ENCODE measurements at regions not wholly inside any gene's neighbourhood (a gene's known extent, or its start where the extent isn't known, plus 50 kb on each side); places are given as distances from the start of the nearest gene placed in this dataset.

- Histone ChIP-seq H3K4me1 (no peaks in the 10 kb centered on the region), H4K20me1 (no peaks in the 10 kb centered on the region), H3K27me3 (peaks cover 22 to 68% (median 59%) of the 10 kb centered on the region in 11 experiments), H3K9ac (no peak overlapping the region), H3K27ac (no peak overlapping the region), H3K4me3 (no peak overlapping the region), H3K9me3 (replicated peaks in 1 of 11) (peaks cover 0 to 17% (median 14%) of the 10 kb centered on the region in 11 experiments; a peak in 16 of 22 replicates), H3K4me2 (no peak overlapping the region), H3K36me3 (no peaks in the 10 kb centered on the region)
- no peak for TF ChIP-seq Cebpa-rat (IDR thresholded peaks at IDR 0.05)
These were observed 296.2 kb upstream of the AMOT start for GRCh38 chrX:113136836-113137235.

GRCh38 chrX:113133316-113133715 is 292.7 kb upstream of the AMOT start:
- no peak for TF ChIP-seq Cebpa-rat (IDR thresholded peaks at IDR 0.05)
- Histone ChIP-seq H3K4me1 (no peaks in the 10 kb centered on the region), H4K20me1 (no peaks in the 10 kb centered on the region), H3K27ac (no peak overlapping the region), H3K4me2 (no peak overlapping the region), H3K36me3 (no peaks in the 10 kb centered on the region), H3K9me3 (replicated peaks in 1 of 11) (peaks cover 0 to 6% (median 2%) of the 10 kb centered on the region in 11 experiments; a peak in 13 of 22 replicates), H3K4me3 (no peak overlapping the region), H3K9ac (no peak overlapping the region), H3K27me3 (peaks cover 34 to 92% (median 82%) of the 10 kb centered on the region in 11 experiments)

DNA sequence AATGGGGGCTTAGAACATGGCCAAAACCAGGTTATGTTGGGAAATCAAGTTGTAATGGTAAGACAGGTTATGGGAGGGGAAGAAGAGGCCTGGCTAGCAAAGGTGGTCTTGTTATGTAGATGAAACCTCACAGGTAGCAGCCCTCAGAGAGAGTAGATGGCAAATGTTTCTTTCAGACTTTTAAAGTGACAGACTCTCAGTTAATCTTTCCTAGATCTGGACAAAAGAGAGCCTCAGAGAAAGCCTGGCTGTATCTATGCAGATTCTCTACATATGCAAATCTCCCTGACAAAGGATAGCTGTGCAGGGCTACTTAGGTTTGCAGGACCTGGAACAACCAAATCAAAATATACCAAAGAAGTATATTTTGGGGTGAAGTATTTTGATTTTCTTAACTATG is 284.1 kb upstream of the AMOT start:
- H4K20me1 ChIP-seq = no peaks in the 10 kb centered on the region
- no peaks in the 10 kb centered on the region for H3K4me1 ChIP-seq
- H3K4me3 ChIP-seq = no peak overlapping the region
- H3K9me3 ChIP-seq (replicated peaks in 1 of 11) = peaks cover 0 to 20% (median 5%) of the 10 kb centered on the region in 11 experiments; a peak in 15 of 22 replicates
- no peak for TF ChIP-seq Cebpa-rat (IDR thresholded peaks at IDR 0.05)
- H3K27ac ChIP-seq = no peak overlapping the region
- H3K9ac ChIP-seq = no peak overlapping the region
- peaks cover 35 to 90% (median 75%) of the 10 kb centered on the region in 11 experiments for H3K27me3 ChIP-seq
- H3K4me2 ChIP-seq = no peak overlapping the region
- no peaks in the 10 kb centered on the region for H3K36me3 ChIP-seq

DNA sequence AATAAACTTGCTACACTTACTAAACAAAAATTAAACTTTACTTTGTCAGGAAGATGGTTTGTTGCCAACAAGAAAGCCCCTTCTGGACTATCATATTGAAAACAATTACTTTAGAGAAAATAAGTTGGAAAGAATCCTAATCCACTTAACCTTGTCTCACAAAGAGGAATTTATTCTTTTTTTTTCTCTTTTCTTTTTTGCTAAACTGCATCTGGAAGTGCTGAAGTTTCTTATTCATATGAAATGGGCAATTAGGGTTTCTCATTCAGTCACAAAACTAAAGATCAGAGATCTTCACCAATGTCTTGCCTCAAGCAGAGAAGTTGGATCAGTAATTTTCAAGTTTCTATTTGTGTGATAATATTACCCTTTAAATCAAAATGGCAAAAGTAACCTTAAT is 234.9 kb upstream of the AMOT start:
- no peaks in the 10 kb centered on the region for H3K9me3 ChIP-seq (replicated peaks in 1 of 11)
- no peak overlapping the region for H3K4me3 ChIP-seq
- H4K20me1 ChIP-seq = peaks cover 0 to 8% (median 0%) of the 10 kb centered on the region in 11 experiments; a peak in 2 of 22 replicates
- no peak overlapping the region for H3K9ac ChIP-seq
- no peak for TF ChIP-seq Cebpa-rat (IDR thresholded peaks at IDR 0.05)
- no peak overlapping the region for H3K4me2 ChIP-seq
- H3K27me3 ChIP-seq = peaks cover 44 to 94% (median 74%) of the 10 kb centered on the region in 11 experiments; a peak in 21 of 22 replicates
- no peaks in the 10 kb centered on the region for H3K4me1 ChIP-seq
- H3K27ac ChIP-seq = no peak overlapping the region
- no peaks in the 10 kb centered on the region for H3K36me3 ChIP-seq

- no peak overlapping the region for H3K4me2 ChIP-seq
These were observed 219.1 kb upstream of the AMOT start for GRCh38 chrX:113059714-113060113.

GRCh38 chrX:113058634-113059033 is 218.0 kb upstream of the AMOT start:
- Histone ChIP-seq H3K4me2 (no peak overlapping the region), H4K20me1 (no peaks in the 10 kb centered on the region), H3K27ac (no peak overlapping the region), H3K36me3 (no peaks in the 10 kb centered on the region), H3K9me3 (replicated peaks in 1 of 11) (peaks cover 6 to 17% (median 10%) of the 10 kb centered on the region in 11 experiments), H3K4me1 (no peaks in the 10 kb centered on the region), H3K27me3 (peaks cover 18 to 76% (median 59%) of the 10 kb centered on the region in 11 experiments; a peak in 21 of 22 replicates), H3K4me3 (no peak overlapping the region), H3K9ac (no peak overlapping the region)
- TF ChIP-seq Cebpa-rat (IDR thresholded peaks at IDR 0.05) = no peak

More at GRCh38 chrX:113059714-113060113, 219.1 kb upstream of the AMOT start:
- peaks cover 16 to 27% (median 21%) of the 10 kb centered on the region in 11 experiments for H3K9me3 ChIP-seq (replicated peaks in 1 of 11)
- TF ChIP-seq Cebpa-rat (IDR thresholded peaks at IDR 0.05) = no peak
- H3K4me3 ChIP-seq = no peak overlapping the region
- no peak overlapping the region for H3K27ac ChIP-seq
- no peak overlapping the region for H3K9ac ChIP-seq
- H3K4me1 ChIP-seq = no peaks in the 10 kb centered on the region
- H3K36me3 ChIP-seq = no peaks in the 10 kb centered on the region
- peaks cover 18 to 67% (median 50%) of the 10 kb centered on the region in 11 experiments; a peak in 21 of 22 replicates for H3K27me3 ChIP-seq
- H4K20me1 ChIP-seq = no peaks in the 10 kb centered on the region

DNA sequence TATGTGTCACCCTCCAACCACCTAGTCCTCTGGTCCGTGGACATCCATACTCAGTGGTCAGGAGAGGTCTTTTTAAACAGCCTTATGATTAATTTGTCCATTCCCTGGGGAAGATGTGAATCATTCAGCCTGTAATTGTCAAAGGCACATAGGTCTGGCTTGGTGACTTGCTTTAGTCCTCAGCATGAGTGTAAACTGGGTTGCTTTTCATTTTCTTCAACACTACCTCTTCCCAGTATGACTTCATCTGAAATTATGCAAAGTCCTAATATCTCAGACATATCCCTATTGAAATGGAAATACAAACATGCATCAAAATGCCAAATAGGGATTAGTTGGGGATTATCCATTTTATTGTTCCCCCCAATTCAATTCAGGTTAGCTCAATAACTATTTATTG is 208.3 kb upstream of the AMOT start:
- H3K4me1 ChIP-seq = no peaks in the 10 kb centered on the region
- H3K4me2 ChIP-seq = no peak overlapping the region
- H3K9ac ChIP-seq = no peak overlapping the region
- peaks cover 0 to 12% (median 0%) of the 10 kb centered on the region in 11 experiments; a peak in 2 of 22 replicates for H3K9me3 ChIP-seq (replicated peaks in 1 of 11)
- no peaks in the 10 kb centered on the region for H3K36me3 ChIP-seq
- H4K20me1 ChIP-seq = 0 out of 22 replicates have a peak, but pooled peaks cover 0 to 5% (median 0%) of the 10 kb centered on the region in 11 experiments
- TF ChIP-seq Cebpa-rat (IDR thresholded peaks at IDR 0.05) = no peak
- H3K27ac ChIP-seq = no peak overlapping the region
- no peak overlapping the region for H3K4me3 ChIP-seq
- H3K27me3 ChIP-seq = peaks cover 59 to 100% (median 96%) of the 10 kb centered on the region in 11 experiments

DNA sequence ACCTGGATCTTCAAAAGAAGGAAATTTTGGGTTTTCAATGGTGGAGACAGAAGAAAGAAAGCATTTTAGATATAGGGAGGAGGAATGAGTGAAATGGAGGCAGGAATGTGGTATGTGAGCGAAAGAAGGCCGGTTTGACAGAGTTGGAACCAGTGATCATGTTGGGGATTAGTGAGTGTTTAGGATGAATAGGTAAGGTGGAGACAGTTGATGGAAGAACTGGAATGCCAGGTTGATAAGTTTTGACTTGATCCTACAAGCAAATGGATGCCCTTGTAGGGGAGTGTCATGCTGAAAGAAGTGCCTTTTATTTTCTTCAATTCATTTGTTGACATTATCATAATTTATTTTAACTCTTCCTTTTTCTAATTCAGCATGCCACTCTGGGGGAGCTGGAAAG is 207.8 kb upstream of the AMOT start:
- Histone ChIP-seq H3K9me3 (replicated peaks in 1 of 11) (peaks cover 0 to 12% (median 0%) of the 10 kb centered on the region in 11 experiments; a peak in 2 of 22 replicates), H4K20me1 (0 out of 22 replicates have a peak, but pooled peaks cover 0 to 5% (median 0%) of the 10 kb centered on the region in 11 experiments), H3K27me3 (peaks cover 59 to 100% (median 96%) of the 10 kb centered on the region in 11 experiments), H3K4me1 (no peaks in the 10 kb centered on the region), H3K9ac (no peak overlapping the region), H3K27ac (no peak overlapping the region), H3K36me3 (no peaks in the 10 kb centered on the region), H3K4me2 (no peak overlapping the region), H3K4me3 (no peak overlapping the region)
- no peak for TF ChIP-seq Cebpa-rat (IDR thresholded peaks at IDR 0.05)

- H3K27ac ChIP-seq = no peak overlapping the region
- H3K9me3 ChIP-seq (replicated peaks in 1 of 11) = peaks cover 3 to 13% (median 10%) of the 10 kb centered on the region in 11 experiments; a peak in 20 of 22 replicates
- TF ChIP-seq Cebpa-rat (IDR thresholded peaks at IDR 0.05) = no peak
These were observed 193.5 kb upstream of the AMOT start for GRCh38 chrX:113033966-113034680.

More at GRCh38 chrX:113033966-113034680, 193.5 kb upstream of the AMOT start:
- H3K4me1 ChIP-seq = no peaks in the 10 kb centered on the region
- H3K36me3 ChIP-seq = no peaks in the 10 kb centered on the region
- H3K9ac ChIP-seq = no peak overlapping the region
- no peaks in the 10 kb centered on the region for H4K20me1 ChIP-seq
- no peak overlapping the region for H3K4me3 ChIP-seq
- H3K27me3 ChIP-seq = peaks cover 33 to 94% (median 81%) of the 10 kb centered on the region in 11 experiments
- no peak overlapping the region for H3K4me2 ChIP-seq

All from BLaER1 treated with 17β-estradiol and CSF1 and Interleukin-3, amounts not matched to agents 10 nM and 100 nM (cell line).